ENCODE measurements at regions not wholly inside any gene's neighbourhood (a gene's known extent, or its start where the extent isn't known, plus 50 kb on each side); places are given as distances from the start of the nearest gene placed in this dataset.

DNA sequence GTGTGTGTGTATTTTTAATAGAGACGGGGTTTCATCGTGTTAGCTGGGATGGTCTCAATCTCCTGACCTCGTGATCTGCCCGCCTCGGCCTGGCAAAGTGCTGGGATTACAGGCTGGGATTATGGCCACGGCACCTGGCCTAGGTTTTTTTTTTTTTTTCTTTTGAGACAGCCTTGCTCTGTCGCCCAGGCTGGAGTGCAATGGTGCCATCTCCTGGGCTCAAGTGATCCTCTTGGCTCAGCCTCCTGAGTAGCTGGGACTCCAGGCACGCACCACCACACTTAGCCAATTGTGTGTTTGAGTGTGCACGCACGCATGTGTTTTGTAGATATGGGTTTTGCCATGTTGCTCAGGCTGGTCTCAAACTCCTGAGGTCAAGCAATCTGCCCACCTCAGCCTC is 629.8 kb downstream of the ETV1 start (continued):
- TF ChIP-seq, protein P1, sequence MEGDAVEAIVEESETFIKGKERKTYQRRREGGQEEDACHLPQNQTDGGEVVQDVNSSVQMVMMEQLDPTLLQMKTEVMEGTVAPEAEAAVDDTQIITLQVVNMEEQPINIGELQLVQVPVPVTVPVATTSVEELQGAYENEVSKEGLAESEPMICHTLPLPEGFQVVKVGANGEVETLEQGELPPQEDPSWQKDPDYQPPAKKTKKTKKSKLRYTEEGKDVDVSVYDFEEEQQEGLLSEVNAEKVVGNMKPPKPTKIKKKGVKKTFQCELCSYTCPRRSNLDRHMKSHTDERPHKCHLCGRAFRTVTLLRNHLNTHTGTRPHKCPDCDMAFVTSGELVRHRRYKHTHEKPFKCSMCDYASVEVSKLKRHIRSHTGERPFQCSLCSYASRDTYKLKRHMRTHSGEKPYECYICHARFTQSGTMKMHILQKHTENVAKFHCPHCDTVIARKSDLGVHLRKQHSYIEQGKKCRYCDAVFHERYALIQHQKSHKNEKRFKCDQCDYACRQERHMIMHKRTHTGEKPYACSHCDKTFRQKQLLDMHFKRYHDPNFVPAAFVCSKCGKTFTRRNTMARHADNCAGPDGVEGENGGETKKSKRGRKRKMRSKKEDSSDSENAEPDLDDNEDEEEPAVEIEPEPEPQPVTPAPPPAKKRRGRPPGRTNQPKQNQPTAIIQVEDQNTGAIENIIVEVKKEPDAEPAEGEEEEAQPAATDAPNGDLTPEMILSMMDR (conservative IDR thresholded peaks at IDR 0.05; ENCODE audit: low read depth in 2 of 2) = peak; percentile 32 to 63; a peak in 3 of 4 replicates

- no peaks in the 10 kb centered on the region for H3K4me1 Mint-ChIP-seq
- no peaks in the 10 kb centered on the region for H3K27me3 Mint-ChIP-seq (ENCODE audit: insufficient read depth, low read depth, poor library complexity)
- no peak overlapping the region for H3K27ac ChIP-seq (ENCODE audit: low read depth)
- H3K36me3 Mint-ChIP-seq (ENCODE audit: low read depth) = no peaks in the 10 kb centered on the region
- no peaks in the 10 kb centered on the region for H3K36me3 ChIP-seq (ENCODE audit: insufficient read depth)
- no peaks in the 10 kb centered on the region for H3K79me2 ChIP-seq (replicated peaks; ENCODE audit: insufficient read depth)
- H3K9me2 ChIP-seq (ENCODE audit: insufficient read depth) = no peaks in the 10 kb centered on the region
- TF ChIP-seq CREB1 (CRISPR knock-in tag; IDR thresholded peaks at IDR 0.05; ENCODE audit: low read depth) = no peak
- no peak for TF ChIP-seq NANOG (IDR thresholded peaks at IDR 0.05; ENCODE audit: borderline replicate concordance)
- TF ChIP-seq, protein P2, sequence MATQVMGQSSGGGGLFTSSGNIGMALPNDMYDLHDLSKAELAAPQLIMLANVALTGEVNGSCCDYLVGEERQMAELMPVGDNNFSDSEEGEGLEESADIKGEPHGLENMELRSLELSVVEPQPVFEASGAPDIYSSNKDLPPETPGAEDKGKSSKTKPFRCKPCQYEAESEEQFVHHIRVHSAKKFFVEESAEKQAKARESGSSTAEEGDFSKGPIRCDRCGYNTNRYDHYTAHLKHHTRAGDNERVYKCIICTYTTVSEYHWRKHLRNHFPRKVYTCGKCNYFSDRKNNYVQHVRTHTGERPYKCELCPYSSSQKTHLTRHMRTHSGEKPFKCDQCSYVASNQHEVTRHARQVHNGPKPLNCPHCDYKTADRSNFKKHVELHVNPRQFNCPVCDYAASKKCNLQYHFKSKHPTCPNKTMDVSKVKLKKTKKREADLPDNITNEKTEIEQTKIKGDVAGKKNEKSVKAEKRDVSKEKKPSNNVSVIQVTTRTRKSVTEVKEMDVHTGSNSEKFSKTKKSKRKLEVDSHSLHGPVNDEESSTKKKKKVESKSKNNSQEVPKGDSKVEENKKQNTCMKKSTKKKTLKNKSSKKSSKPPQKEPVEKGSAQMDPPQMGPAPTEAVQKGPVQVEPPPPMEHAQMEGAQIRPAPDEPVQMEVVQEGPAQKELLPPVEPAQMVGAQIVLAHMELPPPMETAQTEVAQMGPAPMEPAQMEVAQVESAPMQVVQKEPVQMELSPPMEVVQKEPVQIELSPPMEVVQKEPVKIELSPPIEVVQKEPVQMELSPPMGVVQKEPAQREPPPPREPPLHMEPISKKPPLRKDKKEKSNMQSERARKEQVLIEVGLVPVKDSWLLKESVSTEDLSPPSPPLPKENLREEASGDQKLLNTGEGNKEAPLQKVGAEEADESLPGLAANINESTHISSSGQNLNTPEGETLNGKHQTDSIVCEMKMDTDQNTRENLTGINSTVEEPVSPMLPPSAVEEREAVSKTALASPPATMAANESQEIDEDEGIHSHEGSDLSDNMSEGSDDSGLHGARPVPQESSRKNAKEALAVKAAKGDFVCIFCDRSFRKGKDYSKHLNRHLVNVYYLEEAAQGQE (IDR thresholded peaks at IDR 0.05; ENCODE audit: unreplicated experiment) = no peak
- no peak for TF ChIP-seq EZH2 (IDR thresholded peaks at IDR 0.05; ENCODE audit: low read depth, unreplicated experiment)
- no peak for TF ChIP-seq JUNB (IDR thresholded peaks at IDR 0.05; ENCODE audit: unreplicated experiment)
- no peak for DNase-seq (ENCODE audit: low spot score)
- no peaks in the 10 kb centered on the region for H3F3A ChIP-seq (replicated peaks; ENCODE audit: low read depth)
- no peak overlapping the region for H2AFZ ChIP-seq
- H3K4me1 ChIP-seq (ENCODE audit: insufficient read depth) = no peaks in the 10 kb centered on the region
- no peak overlapping the region for H3K4me3 ChIP-seq
- no peaks in the 10 kb centered on the region for H3K27me3 ChIP-seq (ENCODE audit: insufficient read depth)
- no peak overlapping the region for H3K4me2 ChIP-seq
- no peak overlapping the region for H3K27ac Mint-ChIP-seq
- H4K20me1 ChIP-seq (replicated peaks; ENCODE audit: insufficient read depth) = no peaks in the 10 kb centered on the region
- no peaks in the 10 kb centered on the region for H3K9me3 Mint-ChIP-seq
- no peak overlapping the region for H3K4me3 Mint-ChIP-seq
- no peak for ATAC-seq
Observed at GRCh38 chr7:13386741-13387140, 602.7 kb downstream of the ETV1 start.

- H3K27ac Mint-ChIP-seq = no peak overlapping the region
- DNase-seq (ENCODE audit: low spot score) = no peak
- ATAC-seq = no peak
- TF ChIP-seq STAT1 (IDR thresholded peaks at IDR 0.05; ENCODE audit: unreplicated experiment) (no peak), EZH2 (IDR thresholded peaks at IDR 0.05; ENCODE audit: low read depth, unreplicated experiment) (no peak), ZNF114 (CRISPR knock-in tag; IDR thresholded peaks at IDR 0.05) (no peak), POLR2AphosphoS5 (IDR thresholded peaks at IDR 0.05; ENCODE audit: low read depth) (no peak), JUNB (IDR thresholded peaks at IDR 0.05; ENCODE audit: unreplicated experiment) (no peak), CREB1 (CRISPR knock-in tag; IDR thresholded peaks at IDR 0.05; ENCODE audit: low read depth) (no peak), EZH2phosphoT487 (IDR thresholded peaks at IDR 0.05; ENCODE audit: unreplicated experiment) (no peak)
- TF ChIP-seq, protein P2 (IDR thresholded peaks at IDR 0.05; ENCODE audit: unreplicated experiment) = no peak
- TF ChIP-seq, protein P1 (conservative IDR thresholded peaks at IDR 0.05; ENCODE audit: low read depth in 2 of 2) = no peak
Observed at GRCh38 chr7:13407911-13408310, 581.6 kb downstream of the ETV1 start.

More at GRCh38 chr7:13407911-13408310, 581.6 kb downstream of the ETV1 start:
- Histone ChIP-seq H3K27me3 (ENCODE audit: insufficient read depth) (no peaks in the 10 kb centered on the region), H3K4me2 (no peak overlapping the region), H2AFZ (no peak overlapping the region), H3F3A (replicated peaks; ENCODE audit: low read depth) (no peaks in the 10 kb centered on the region), H3K4me3 (no peak overlapping the region), H3K4me1 (ENCODE audit: insufficient read depth) (no peaks in the 10 kb centered on the region), H3K79me2 (replicated peaks; ENCODE audit: insufficient read depth) (no peaks in the 10 kb centered on the region), H3K36me3 (ENCODE audit: insufficient read depth) (no peaks in the 10 kb centered on the region), H4K20me1 (replicated peaks; ENCODE audit: insufficient read depth) (no peaks in the 10 kb centered on the region), H3K9me2 (ENCODE audit: insufficient read depth) (no peaks in the 10 kb centered on the region), H3K27ac (ENCODE audit: low read depth) (no peak overlapping the region)
- Mint-ChIP-seq H3K9me3 (no peaks in the 10 kb centered on the region), H3K27me3 (ENCODE audit: insufficient read depth, low read depth, poor library complexity) (no peaks in the 10 kb centered on the region), H3K4me3 (no peak overlapping the region), H3K36me3 (ENCODE audit: low read depth) (no peaks in the 10 kb centered on the region), H3K4me1 (no peaks in the 10 kb centered on the region)

All from GM23338 (cell line).